ENCODE measurements at regions not wholly inside any gene's neighbourhood (a gene's known extent, or its start where the extent isn't known, plus 50 kb on each side); places are given as distances from the start of the nearest gene placed in this dataset.

GRCh38 chr2:125095826-125096225 is 1070.7 kb downstream of the CNTNAP5 start:
- Histone ChIP-seq H3K79me2 (ENCODE audit: control insufficient read depth, insufficient read depth, low read length) (no peaks in the 10 kb centered on the region), H3K4me2 (ENCODE audit: control insufficient read depth, insufficient read depth) (no peak overlapping the region), H3K9ac (ENCODE audit: control insufficient read depth, insufficient read depth, low read length) (no peak overlapping the region), H3K27ac (ENCODE audit: control insufficient read depth, insufficient read depth) (no peak overlapping the region), H2AFZ (ENCODE audit: control insufficient read depth, low read depth, low read length) (no peak overlapping the region), H3K36me3 (ENCODE audit: control insufficient read depth in 2 of 2, insufficient read depth in 2 of 2, low read length in 1 of 2) (no peaks in the 10 kb centered on the region), H3K27me3 (replicated peaks in 1 of 2; ENCODE audit: control insufficient read depth in 2 of 2, insufficient read depth in 2 of 2, low read length in 1 of 2) (no peaks in the 10 kb centered on the region), H3K9me3 (replicated peaks; ENCODE audit: control insufficient read depth, insufficient read depth, low read length) (no peaks in the 10 kb centered on the region), H3K4me3 (no peak overlapping the region), H3K4me1 (ENCODE audit: control insufficient read depth, insufficient read depth, low read length) (no peaks in the 10 kb centered on the region), H4K20me1 (ENCODE audit: control insufficient read depth, insufficient read depth) (no peaks in the 10 kb centered on the region)
- SMC1A ChIA-PET (ENCODE audit: uncharacterized antibody, unreplicated experiment) = interaction anchor here (0.6 to 1.8 kb wide), 5 partner anchors 8 to 295 kb away, joined by 3 to 10 read pairs (median 3); no protein-coding TSS in a partner anchor
- in situ Hi-C loops (cut with MboI) = no loop called here
- no peak for TF ChIP-seq MYC (IDR thresholded peaks at IDR 0.05; ENCODE audit: insufficient read depth, insufficient read length, insufficient replicate concordance, low read length, severe bottlenecking)
- no peak for ATAC-seq
- no TSS peak for BruUV-seq (replicated peaks)
- intact Hi-C loops (cut with micrococcal nuclease; ENCODE audit: unreplicated experiment) = no loop called here
- DNase-seq (ENCODE audit: low read depth, low spot score) = no peak
- POLR2A ChIA-PET = no interaction called here
- RAD21 ChIA-PET (ENCODE audit: unreplicated experiment) = interaction anchor here (0.9 to 1.0 kb wide), 2 partner anchors 10 to 42 kb away, joined by 3 read pairs; no protein-coding TSS in a partner anchor
- no peak for FAIRE-seq
- CTCF ChIA-PET = interaction anchor here (1.8 kb wide), 1 partner anchor 9 kb away, joined by 8 read pairs; no protein-coding TSS in a partner anchor

DNA sequence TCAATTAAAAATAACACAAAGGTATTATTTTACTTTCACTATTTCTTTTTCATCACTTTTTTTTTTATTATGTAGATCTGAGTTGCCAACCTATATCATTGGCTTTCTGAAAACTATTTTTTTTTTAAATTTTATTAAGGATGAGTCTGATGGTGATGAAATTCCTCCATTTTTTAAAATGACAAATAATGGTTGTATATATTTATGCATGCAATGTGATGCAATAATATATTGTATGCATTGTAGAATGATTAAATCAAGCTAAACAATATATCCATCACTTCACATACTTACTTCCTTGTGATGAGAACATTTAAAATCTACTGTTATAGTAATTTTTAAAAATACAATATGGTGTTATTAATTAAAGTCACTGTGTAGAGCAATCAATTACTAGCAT is 1081.6 kb downstream of the CNTNAP5 start:
- FAIRE-seq = no peak
- no peaks in the 10 kb centered on the region for H3K36me3 ChIP-seq (ENCODE audit: control insufficient read depth in 2 of 2, insufficient read depth in 2 of 2, low read length in 1 of 2)
- RAD21 ChIA-PET (ENCODE audit: unreplicated experiment) = no interaction called here
- SMC1A ChIA-PET (ENCODE audit: uncharacterized antibody, unreplicated experiment) = no interaction called here
- in situ Hi-C loops (cut with MboI) = no loop called here
- ATAC-seq = no peak
- H3K27ac ChIP-seq (ENCODE audit: control insufficient read depth, insufficient read depth) = no peak overlapping the region
- H2AFZ ChIP-seq (ENCODE audit: control insufficient read depth, low read depth, low read length) = no peak overlapping the region
- TF ChIP-seq E4F1 (IDR thresholded peaks at IDR 0.05; ENCODE audit: borderline replicate concordance, partially characterized antibody) = no peak
- POLR2A ChIA-PET = no interaction called here
- H3K4me2 ChIP-seq (ENCODE audit: control insufficient read depth, insufficient read depth) = no peak overlapping the region
- H3K27me3 ChIP-seq (replicated peaks in 1 of 2; ENCODE audit: control insufficient read depth in 2 of 2, insufficient read depth in 2 of 2, low read length in 1 of 2) = no peaks in the 10 kb centered on the region
- H3K4me1 ChIP-seq (ENCODE audit: control insufficient read depth, insufficient read depth, low read length) = no peaks in the 10 kb centered on the region
- no peak overlapping the region for H3K4me3 ChIP-seq
- DNase-seq (ENCODE audit: low read depth, low spot score) = no peak
- CTCF ChIA-PET = no interaction called here
- no peaks in the 10 kb centered on the region for H3K79me2 ChIP-seq (ENCODE audit: control insufficient read depth, insufficient read depth, low read length)
- intact Hi-C loops (cut with micrococcal nuclease; ENCODE audit: unreplicated experiment) = no loop called here
- BruUV-seq (replicated peaks) = no TSS peak
- no peaks in the 10 kb centered on the region for H4K20me1 ChIP-seq (ENCODE audit: control insufficient read depth, insufficient read depth)
- no peaks in the 10 kb centered on the region for H3K9me3 ChIP-seq (replicated peaks; ENCODE audit: control insufficient read depth, insufficient read depth, low read length)
- H3K9ac ChIP-seq (ENCODE audit: control insufficient read depth, insufficient read depth, low read length) = no peak overlapping the region

Measured in GM12878 (cell line).